Right atrium auricular region (tissue), 2 donors: ENCODE measurements at regions not wholly inside any gene's neighbourhood (a gene's known extent, or its start where the extent isn't known, plus 50 kb on each side); places are given as distances from the start of the nearest gene placed in this dataset.

Experiments
- DNase-seq: peaks from one replicate; pipeline ENCODE4 v3.0.0-alpha.2; 2019; ENCODE audit warnings: low spot score
- H3K27ac ChIP-seq, 2 donors: fragments of 200-600 bp; sonication (generic); 1 replicate in 1 of 2; 2 replicates in 1 of 2; pipeline ENCODE4 v1.5.1; 2016 to 2019
- H3K27me3 ChIP-seq, 2 donors: fragments of 200-600 bp; sonication (generic); one replicate each; pipeline versions ENCODE4 v1.5.1 to v1.6.0; 2017 to 2019
- H3K36me3 ChIP-seq: fragments of 200-600 bp; sonication (generic); one replicate; pipeline ENCODE4 v1.5.1; 2016
- H3K4me1 ChIP-seq, 2 donors: fragments of 200-600 bp; sonication (generic); one replicate each; pipeline versions ENCODE4 v1.5.1 to v1.6.0; 2017 to 2019
- H3K4me3 ChIP-seq, 2 donors: fragments of 200-600 bp; sonication (generic); 1 replicate in 1 of 2; 2 replicates in 1 of 2; pipeline ENCODE4 v1.5.1; 2017 to 2019; ENCODE audit warnings: mild to moderate bottlenecking in 1 of 2, moderate library complexity in 1 of 2
- H3K9me3 ChIP-seq, 2 donors: fragments of 200-600 bp; sonication (generic); one replicate each; pipeline ENCODE4 v1.5.1; 2019
- CTCF ChIP-seq, 2 donors: fragments of 200-600 bp; sonication (generic); IDR thresholded peaks; one replicate each; pipeline ENCODE4 v1.5.1; 2019; ENCODE audit warnings: antibody characterized with exemption in 2 of 2

GRCh38 chr11:10930972-10931760, 73.3 kb upstream of the ZBED5 start:
- peaks cover 0 to 14% of the 10 kb centered on the region in 2 donors for H3K4me1 ChIP-seq
- no peaks in the 10 kb centered on the region for H3K27me3 ChIP-seq
- H3K4me3 ChIP-seq, result peak overlapping the region; percentile 51 to 80
- no peak for TF ChIP-seq CTCF (IDR thresholded peaks at IDR 0.05)
- H3K36me3 ChIP-seq, result no peaks in the 10 kb centered on the region
- H3K27ac ChIP-seq, result peak overlapping the region; percentile 93 to 94
- peak; percentile 68 for DNase-seq
- no peaks in the 10 kb centered on the region for H3K9me3 ChIP-seq

- Histone ChIP-seq H3K9me3 (no peaks in the 10 kb centered on the region), H3K4me3 (peak overlapping the region; percentile 51 to 80), H3K4me1 (peaks cover 0 to 16% of the 10 kb centered on the region in 2 donors), H3K27ac (peak overlapping the region; percentile 93 to 94), H3K36me3 (no peaks in the 10 kb centered on the region), H3K27me3 (no peaks in the 10 kb centered on the region)
- no peak for DNase-seq
- no peak for TF ChIP-seq CTCF (IDR thresholded peaks at IDR 0.05)
Measured at GRCh38 chr11:10930224-10930971, 72.5 kb upstream of the ZBED5 start.

- H3K9me3 ChIP-seq, result no peaks in the 10 kb centered on the region
- H3K4me1 ChIP-seq, result peaks cover 0 to 18% of the 10 kb centered on the region in 2 donors
- no peak overlapping the region for H3K27ac ChIP-seq
- no peaks in the 10 kb centered on the region for H3K27me3 ChIP-seq
- TF ChIP-seq CTCF (IDR thresholded peaks at IDR 0.05), result no peak
- no peak overlapping the region for H3K4me3 ChIP-seq
- no peaks in the 10 kb centered on the region for H3K36me3 ChIP-seq
- DNase-seq, result no peak
Measured at GRCh38 chr11:10927538-10927937, 69.7 kb upstream of the ZBED5 start.

- no peak for TF ChIP-seq CTCF (IDR thresholded peaks at IDR 0.05)
- no peaks in the 10 kb centered on the region for H3K36me3 ChIP-seq
- no peak for DNase-seq
- H3K9me3 ChIP-seq, result no peaks in the 10 kb centered on the region
- H3K4me3 ChIP-seq, result no peak overlapping the region
- H3K4me1 ChIP-seq, result peaks cover 0 to 12% of the 10 kb centered on the region in 2 donors
- no peaks in the 10 kb centered on the region for H3K27me3 ChIP-seq
- no peak overlapping the region for H3K27ac ChIP-seq
Measured at GRCh38 chr11:10926801-10927211, 69.0 kb upstream of the ZBED5 start.

GRCh38 chr11:10925149-10925926, 67.5 kb upstream of the ZBED5 start:
- Histone ChIP-seq H3K36me3 (no peaks in the 10 kb centered on the region), H3K4me1 (peaks cover 0 to 8% of the 10 kb centered on the region in 2 donors), H3K9me3 (no peaks in the 10 kb centered on the region), H3K4me3 (no peak overlapping the region), H3K27ac (no peak overlapping the region), H3K27me3 (no peaks in the 10 kb centered on the region)
- no peak for DNase-seq
- TF ChIP-seq CTCF (IDR thresholded peaks at IDR 0.05), result no peak
